HG03196 (cell line): ENCODE measurements at regions not wholly inside any gene's neighbourhood (a gene's known extent, or its start where the extent isn't known, plus 50 kb on each side); places are given as distances from the start of the nearest gene placed in this dataset.
"Not testable (repeated sequence)": the region's sequence is repeated elsewhere in the genome, so short reads cannot be mapped to it uniquely, and the experiment has no call there.

Experiments
- ATAC-seq: cut with Tn5 transposase; IDR thresholded peaks from one replicate; pipeline ENCODE4 v1.9.1; 2021; ENCODE audit not compliant: unreplicated experiment

DNA sequence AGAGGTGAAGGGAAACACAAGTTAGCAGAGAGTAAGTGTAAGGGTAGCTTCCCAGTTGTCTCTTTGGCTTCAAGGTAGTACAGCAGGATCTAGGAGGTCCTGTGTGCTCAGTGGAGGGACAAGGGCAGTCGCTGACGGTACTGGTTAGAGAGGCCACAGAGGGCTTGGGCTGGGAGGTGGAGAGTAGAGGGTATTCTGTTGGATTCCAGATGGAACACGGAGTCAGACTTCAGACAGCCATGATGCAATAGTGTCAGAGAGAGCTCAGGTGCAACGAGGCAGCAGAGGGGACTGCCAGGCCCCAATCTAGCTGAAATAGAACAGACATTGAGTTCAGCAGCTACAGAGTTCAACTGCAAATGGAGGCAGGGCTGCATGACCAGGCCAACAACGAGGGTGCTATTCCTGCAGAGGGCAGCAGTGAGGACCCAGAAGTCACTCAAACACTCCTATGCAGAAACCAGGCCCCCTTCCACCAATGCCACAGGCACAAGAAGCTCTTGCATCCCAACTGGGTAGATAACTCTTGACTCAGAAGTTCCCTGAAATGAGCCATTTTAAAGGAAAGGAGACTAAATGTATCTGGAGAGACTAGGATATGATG is 325.0 kb upstream of the ESRRG start:
- ATAC-seq: no peak

DNA sequence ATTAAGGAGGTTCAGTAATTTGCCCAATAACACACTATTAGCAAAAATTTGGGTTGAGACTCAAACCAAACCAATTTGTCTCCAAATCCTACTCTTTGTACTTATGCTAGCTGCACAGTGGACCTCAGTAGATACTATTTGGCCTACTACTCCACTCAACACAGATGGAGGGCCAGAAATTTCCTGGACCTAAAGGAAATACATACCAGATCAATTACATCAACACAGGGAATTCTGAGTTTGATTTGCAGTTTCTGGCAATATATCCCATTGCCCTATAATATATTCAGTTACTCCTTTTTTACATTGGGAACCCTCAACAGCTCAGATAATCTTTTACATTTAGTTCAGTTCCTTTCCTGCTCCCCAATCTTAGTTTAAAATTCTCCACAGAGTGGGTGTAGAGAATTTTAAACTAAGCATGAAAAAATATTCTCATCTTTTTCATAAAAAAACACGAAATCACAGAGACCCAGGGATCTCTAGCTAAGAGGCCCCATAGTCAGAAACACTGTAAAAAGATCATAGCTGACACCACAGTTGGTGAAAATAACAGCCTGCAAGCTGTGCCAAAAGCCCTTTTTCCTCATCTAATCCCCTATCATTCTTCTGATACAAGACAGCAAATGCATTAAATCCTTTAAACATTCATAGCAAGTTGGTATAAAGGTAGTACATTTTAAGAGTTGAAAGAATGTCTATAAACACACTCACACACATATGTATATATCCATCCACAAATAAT is 317.7 kb upstream of the ESRRG start:
- no peak for ATAC-seq

DNA sequence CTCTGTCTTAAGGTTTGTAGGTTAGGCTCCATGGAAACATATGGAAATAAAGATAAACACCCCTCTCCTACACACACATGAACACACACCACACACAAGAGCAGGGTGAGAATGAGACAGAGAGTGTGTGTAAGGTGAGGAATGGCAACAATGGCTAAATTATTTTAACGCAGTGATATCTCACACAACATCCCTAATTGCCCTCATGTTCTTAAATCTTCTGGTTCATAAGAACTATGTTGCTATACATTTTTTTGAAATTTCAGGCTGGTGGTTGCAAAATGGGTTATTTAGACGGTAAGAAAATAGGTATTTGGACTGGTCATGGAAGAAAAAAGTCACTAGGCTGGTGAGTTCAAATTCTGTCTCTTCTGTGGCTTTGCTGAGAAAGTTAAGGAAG is 316.7 kb upstream of the ESRRG start:
- ATAC-seq: no peak

DNA sequence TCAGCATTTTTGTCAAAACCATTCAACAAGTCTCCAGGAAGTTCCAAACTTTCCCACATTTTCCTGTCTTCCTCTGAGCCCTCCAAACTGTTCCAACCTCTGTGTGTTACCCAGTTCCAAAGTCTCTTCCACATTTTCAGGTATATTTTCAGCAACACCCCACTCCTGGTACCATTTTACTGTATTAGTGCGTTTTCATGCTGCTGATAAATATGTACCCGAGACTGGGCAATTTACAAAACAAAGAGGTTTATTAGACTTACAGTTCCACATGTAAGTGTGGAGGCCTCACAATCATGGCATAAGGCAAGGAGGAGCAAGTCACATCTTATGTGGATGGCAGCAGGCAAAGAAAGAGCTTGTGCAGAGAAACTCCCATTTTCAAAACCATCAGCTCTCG is 315.9 kb upstream of the ESRRG start:
- not testable (repeated sequence) for ATAC-seq

DNA sequence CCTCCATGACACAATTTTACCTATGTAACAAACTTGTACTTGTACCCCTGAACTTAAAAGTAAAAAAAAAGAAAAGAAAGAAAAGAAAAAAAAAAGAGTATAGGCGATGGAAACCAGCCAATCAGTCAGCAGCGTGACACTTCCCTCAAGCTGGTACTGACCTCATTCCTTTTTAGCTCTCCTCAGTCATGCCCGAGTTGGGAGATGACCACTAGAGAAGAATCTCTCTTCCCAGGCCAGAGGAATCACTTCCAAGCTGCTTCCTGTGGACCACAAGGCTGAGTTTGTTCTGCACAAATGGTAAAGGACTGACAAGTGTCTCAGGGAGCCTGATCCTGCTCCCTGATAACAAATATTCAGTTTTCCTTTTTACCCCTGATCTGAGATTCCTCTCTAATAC is 313.5 kb upstream of the ESRRG start:
- no peak for ATAC-seq

DNA sequence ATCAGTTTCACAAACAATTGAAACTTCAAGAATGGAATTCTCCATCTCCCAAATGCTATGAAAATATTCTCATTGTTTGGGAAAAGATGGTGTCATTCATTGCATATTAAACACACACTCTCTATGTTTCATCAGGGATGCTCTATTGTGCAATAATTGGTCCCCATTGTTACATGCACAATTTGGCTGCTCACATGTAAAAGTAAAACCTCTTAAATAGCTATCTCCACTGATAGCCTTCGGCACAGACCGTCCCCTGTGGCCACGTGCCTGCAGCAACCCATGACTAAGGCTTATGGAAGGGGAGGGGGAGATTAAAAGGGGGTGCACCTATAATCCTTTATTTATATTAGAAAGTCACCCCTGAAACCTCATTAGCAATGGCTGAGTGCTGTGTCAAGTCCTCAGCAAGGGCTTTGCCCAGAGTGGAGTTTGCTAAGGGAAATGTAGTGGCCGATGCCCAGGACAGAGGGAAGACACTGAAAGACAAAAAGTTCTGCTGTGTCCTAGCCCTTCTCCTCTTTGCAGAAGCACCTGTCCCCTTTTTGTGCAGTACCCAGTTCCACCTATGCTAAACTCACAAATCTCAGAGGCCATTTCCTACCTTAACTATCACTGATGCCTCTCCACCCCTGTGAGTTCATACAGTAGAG is 309.6 kb upstream of the ESRRG start:
- no peak for ATAC-seq

GRCh38 chr1:217029281-217030157 is 306.3 kb upstream of the ESRRG start:
- no peak for ATAC-seq

DNA sequence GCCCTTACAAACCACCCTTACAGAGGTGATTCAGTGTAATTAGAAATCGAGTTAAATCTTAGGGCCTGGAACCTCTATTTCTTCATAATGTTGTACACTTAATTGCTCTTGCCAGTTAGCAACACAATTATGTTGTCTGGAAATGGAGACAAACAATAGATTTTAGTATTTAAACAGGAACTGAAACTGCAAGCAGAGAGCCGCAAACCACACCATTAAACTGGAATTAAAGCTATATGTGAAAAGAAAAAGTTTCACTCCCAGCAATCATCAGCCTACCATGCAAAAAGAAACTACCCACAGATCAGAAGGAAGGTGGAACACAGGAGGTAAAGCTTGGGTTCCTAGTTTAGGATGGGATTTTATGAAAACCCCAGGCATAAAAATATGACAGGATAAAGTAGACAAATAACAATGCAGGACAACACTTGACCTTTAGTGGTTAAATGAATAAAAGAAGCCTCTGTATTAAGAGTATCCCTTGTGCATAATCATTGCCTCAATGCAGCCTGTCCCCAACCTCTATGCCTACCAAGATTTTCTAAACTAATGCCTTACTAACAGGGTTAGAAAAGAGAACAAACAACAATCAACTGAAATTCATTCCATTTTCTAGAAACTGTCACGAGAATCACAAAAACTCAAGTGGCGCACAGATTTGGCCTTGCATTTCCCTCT is 304.3 kb upstream of the ESRRG start:
- ATAC-seq: peak; percentile 95

- ATAC-seq: no peak
Observed at GRCh38 chr1:217026531-217026930, 303.3 kb upstream of the ESRRG start.

- ATAC-seq: no peak
Observed at GRCh38 chr1:217025381-217025780, 302.2 kb upstream of the ESRRG start.

GRCh38 chr1:217024911-217025310 is 301.7 kb upstream of the ESRRG start:
- no peak for ATAC-seq

- ATAC-seq: no peak
Observed at GRCh38 chr1:217021956-217022355, 298.7 kb upstream of the ESRRG start.

DNA sequence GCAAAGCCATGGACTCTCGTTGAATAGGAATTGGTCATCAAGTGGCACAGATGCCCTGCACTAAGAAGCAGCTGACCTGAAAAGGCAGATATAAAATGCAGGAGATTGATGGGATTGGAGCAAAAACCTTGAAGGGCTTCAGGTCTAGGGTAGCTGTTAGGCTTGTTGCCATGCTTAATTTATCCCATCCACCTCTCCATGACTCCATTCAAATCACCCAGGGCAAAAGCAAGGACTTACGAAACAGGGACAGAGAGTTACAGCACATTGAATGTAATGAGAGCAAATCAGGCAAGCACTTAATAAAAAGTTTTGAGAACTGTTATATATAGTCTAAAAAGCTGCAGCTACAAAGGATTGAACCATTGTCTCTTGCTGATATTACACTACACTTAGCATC is 298.2 kb upstream of the ESRRG start:
- no peak for ATAC-seq

DNA sequence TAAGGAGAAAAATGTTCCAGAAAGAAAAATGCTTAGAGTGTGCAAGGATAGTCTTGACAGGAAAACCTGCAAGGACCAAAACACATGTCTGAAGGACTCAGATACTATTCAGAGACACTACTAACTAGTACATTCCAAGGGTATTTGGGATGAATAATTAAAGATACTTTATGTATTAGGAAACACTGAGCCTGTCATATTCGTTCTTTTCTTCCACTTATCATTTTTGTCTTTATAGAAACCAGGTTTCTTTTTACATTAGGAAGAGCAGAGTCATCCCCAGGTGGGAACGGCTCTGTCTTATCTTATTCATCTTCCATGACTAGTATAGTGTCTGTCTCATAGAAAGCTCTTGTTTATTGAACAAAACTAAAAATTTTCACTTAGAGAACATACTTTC is 296.2 kb upstream of the ESRRG start:
- no peak for ATAC-seq

DNA sequence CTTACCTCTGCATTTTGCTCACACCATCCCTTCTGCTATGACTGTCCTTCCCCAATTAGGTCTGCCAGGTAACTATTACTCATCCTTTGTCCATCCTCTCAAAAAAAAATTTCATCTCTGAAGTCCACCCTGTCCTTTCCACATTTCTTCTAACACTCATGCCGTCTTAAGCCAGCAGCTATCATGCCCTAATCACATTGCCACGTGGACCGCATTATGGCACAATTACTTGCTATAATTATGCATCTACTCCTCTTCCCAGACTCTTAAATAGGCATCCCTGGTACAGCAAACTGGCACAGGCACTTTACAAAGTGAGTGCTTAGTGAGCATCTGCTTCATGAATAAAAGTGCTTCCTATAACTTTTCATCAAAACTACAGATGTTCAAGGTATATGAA is 295.4 kb upstream of the ESRRG start:
- ATAC-seq: no peak

- no peak for ATAC-seq
Observed at GRCh38 chr1:217017165-217017564, 293.9 kb upstream of the ESRRG start.

DNA sequence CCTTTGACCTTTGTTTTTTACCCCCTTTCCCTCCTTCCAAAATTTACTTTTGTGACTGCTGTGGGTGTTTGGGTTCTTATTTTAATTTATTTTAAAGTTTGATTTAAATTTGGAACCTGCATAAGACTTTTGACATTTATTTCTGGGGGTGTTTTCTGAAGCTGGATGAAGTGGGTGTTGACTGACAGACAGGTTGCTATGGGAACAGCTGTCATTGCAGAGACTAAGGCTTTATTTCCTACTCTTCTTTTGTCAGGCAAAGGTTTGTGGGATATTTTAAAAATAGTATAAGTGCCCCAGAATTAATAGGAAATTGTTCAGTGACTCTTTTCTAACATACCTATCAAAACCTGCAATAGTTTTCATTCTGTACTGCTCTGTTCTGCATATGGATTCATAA is 290.8 kb upstream of the ESRRG start:
- ATAC-seq: no peak

DNA sequence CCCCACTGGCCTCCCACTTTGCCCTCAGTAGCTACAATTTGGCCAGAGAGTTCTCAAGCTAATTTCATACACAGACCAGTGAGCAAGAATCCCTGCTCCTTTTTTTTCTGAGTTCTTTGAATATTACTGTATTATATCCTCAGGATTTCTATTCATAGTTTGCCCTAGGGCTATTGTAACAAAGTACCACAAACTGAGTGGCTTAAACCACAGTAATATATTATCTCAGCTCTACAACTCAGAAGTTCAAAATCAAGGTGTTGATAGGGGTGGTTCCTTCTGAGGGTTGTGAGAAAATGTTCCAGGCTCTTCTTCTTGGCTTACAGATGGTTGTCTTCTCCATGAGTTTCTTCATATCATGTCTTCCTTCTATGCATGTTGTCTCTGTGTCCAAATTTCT is 289.4 kb upstream of the ESRRG start:
- no peak for ATAC-seq

- no peak for ATAC-seq
Observed at GRCh38 chr1:217011097-217011496, 287.9 kb upstream of the ESRRG start.

DNA sequence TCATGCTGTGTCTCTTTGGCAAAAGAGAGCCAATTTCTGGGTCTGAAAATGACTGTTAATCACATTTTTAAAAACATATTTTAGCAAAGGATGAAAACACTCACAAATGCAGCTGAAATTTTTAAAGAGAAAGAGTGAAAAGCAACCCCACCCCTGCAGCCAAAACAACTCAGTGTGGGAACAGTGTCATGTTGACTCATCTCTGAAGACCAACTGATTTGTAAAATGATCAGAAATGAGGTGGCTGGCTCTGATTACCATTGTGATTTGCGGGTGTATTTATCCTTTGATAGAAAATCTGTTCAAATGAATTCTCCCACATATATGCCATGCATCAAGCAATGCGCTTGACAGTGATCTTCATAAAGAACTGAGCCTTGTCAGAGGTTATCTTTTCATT is 287.0 kb upstream of the ESRRG start:
- ATAC-seq: no peak

- ATAC-seq: no peak
Observed at GRCh38 chr1:217009376-217009775, 286.1 kb upstream of the ESRRG start.
